HepG2 (cell line): ENCODE measurements at regions not wholly inside any gene's neighbourhood (a gene's known extent, or its start where the extent isn't known, plus 50 kb on each side); places are given as distances from the start of the nearest gene placed in this dataset.
"Not testable (repeated sequence)": the region's sequence is repeated elsewhere in the genome, so short reads cannot be mapped to it uniquely, and the experiment has no call there.

ENCODE experiments used
- ATAC-seq: fragments of 200-7000 bp; cut with Tn5 transposase; 3 replicates; pipeline ENCODE4 v1.9.1; 2020; ENCODE audit warnings: mild to moderate bottlenecking, moderate library complexity
- BruUV-seq: library from RNA; stranded (reverse); fragments of 400-500 nt; replicated peaks from 2 replicates; lab custom pipeline; 2021; lab: Mats Ljungman, UMichigan
- CTCF ChIA-PET: fragments of 300-600 bp; formaldehyde crosslinking; extraction: SDS; loops from one replicate; lab custom pipeline; 2021; ENCODE audit warnings: low total read pairs, inconsistent platforms, low intra/inter-chr PET ratio; lab: Yijun Ruan, JAX
- POLR2A ChIA-PET: fragments of 350-600 bp; sonication (Branson Sonifier 250); formaldehyde crosslinking; loops from one replicate; lab custom pipeline; 2020; ENCODE audit warnings: antibody characterized with exemption, inconsistent platforms; lab: Yijun Ruan, JAX
- DNase-seq: peaks from one replicate; pipeline ENCODE4 v3.0.0-alpha.2; 2015; ENCODE audit warnings: low spot score
- FAIRE-seq: peaks from 3 replicates; lab custom pipeline; 2011; peaks lifted over from hg19 to GRCh38; lab: Jason Lieb, UNC
- H2AFZ ChIP-seq: one replicate; pipeline ENCODE4 v1.6.1; 2011; ENCODE audit warnings: low read length, inconsistent platforms
- H3K27ac ChIP-seq: fragments of 300-600 bp; 3 replicates; pipeline ENCODE4 v1.8.0; 2011; ENCODE audit warnings: mixed run types, mild to moderate bottlenecking, mixed read lengths, low read length, inconsistent platforms; ENCODE audit not compliant: insufficient read depth; ENCODE audit errors: extremely low read length
- H3K27me3 ChIP-seq, 2 experiments: fragments of 200-600 bp in 1 of 2; 2 replicates in 1 of 2; 3 replicates in 1 of 2; pipeline versions ENCODE4 v1.6.0 to v1.8.0; 2011; ENCODE audit warnings: low read length in 2 of 2, mild to moderate bottlenecking in 2 of 2, moderate library complexity in 2 of 2, inconsistent platforms in 1 of 2; ENCODE audit not compliant: insufficient read depth in 2 of 2, control insufficient read depth in 1 of 2
- H3K36me3 ChIP-seq, 2 experiments: fragments of 200-600 bp in 1 of 2; replicated peaks in 1 of 2; 2 replicates in 1 of 2; 3 replicates in 1 of 2; pipeline versions ENCODE4 v1.5.1 to v1.8.0; 2011; ENCODE audit warnings: low read length in 2 of 2, inconsistent platforms in 1 of 2; ENCODE audit not compliant: insufficient read depth in 2 of 2, control insufficient read depth in 1 of 2
- H3K4me1 ChIP-seq: 2 replicates; pipeline ENCODE4 v1.5.1; 2012; ENCODE audit warnings: low read length, inconsistent platforms; ENCODE audit not compliant: insufficient read depth
- H3K4me2 ChIP-seq: 2 replicates; pipeline ENCODE4 v1.6.0; 2011; ENCODE audit warnings: low read depth, low read length, inconsistent platforms
- H3K4me3 ChIP-seq, 3 experiments: fragments of 200-600 bp in 1 of 3; sonication (generic), shearing (Covaris generic) in 1 of 3; replicated peaks in 1 of 3; 2 replicates each; pipeline ENCODE4 v1.5.1; 2011 to 2016; ENCODE audit warnings: low read length in 3 of 3, inconsistent platforms in 2 of 3, low read depth in 2 of 3, mild to moderate bottlenecking in 2 of 3, control low read depth in 1 of 3, mixed read lengths in 1 of 3; ENCODE audit not compliant: insufficient read depth in 1 of 3
- H3K79me2 ChIP-seq: one replicate; pipeline ENCODE4 v1.6.1; 2011; ENCODE audit warnings: low read length, inconsistent platforms; ENCODE audit not compliant: insufficient read depth
- H3K9ac ChIP-seq: 2 replicates; pipeline ENCODE4 v1.6.0; 2011; ENCODE audit warnings: mild to moderate bottlenecking, low read depth, low read length, inconsistent platforms; ENCODE audit not compliant: insufficient read depth
- H3K9me3 ChIP-seq: 2 replicates; pipeline ENCODE4 v1.5.1; 2012; ENCODE audit warnings: mild to moderate bottlenecking, low read length
- H4K20me1 ChIP-seq: 2 replicates; pipeline ENCODE4 v1.6.0; 2011; ENCODE audit warnings: inconsistent platforms, mild to moderate bottlenecking, low read length, moderate library complexity; ENCODE audit not compliant: insufficient read depth
- FOXO1 ChIP-seq: sonication (generic); formaldehyde crosslinking; IDR thresholded peaks from 2 replicates; pipeline ENCODE4 v1.4.0; 2020; ENCODE audit warnings: missing genetic modification reagents
- GATA4 ChIP-seq: sonication (generic); IDR thresholded peaks from 2 replicates; pipeline ENCODE4 v1.6.1; 2016; ENCODE audit warnings: antibody characterized with exemption, low read depth, borderline replicate concordance
- HNF4A ChIP-seq: sonication (generic); formaldehyde crosslinking; IDR thresholded peaks from 2 replicates; pipeline ENCODE4 v1.4.0; 2020; ENCODE audit warnings: missing genetic modification reagents
- TBX3 ChIP-seq: fragments of 450-650 bp; IDR thresholded peaks from 2 replicates; pipeline ENCODE4 v1.6.1; 2017; ENCODE audit warnings: antibody characterized with exemption, mild to moderate bottlenecking, inconsistent platforms, borderline replicate concordance
- WGBS: methylation state at CpG from one replicate; pipeline ENCODE4 v1.1.6; 2017; ENCODE audit warnings: low lambda C conversion rate; 5-methylcytosine and 5-hydroxymethylcytosine counted together
- in situ Hi-C: cut with HindIII; loops from 2 replicates; pipeline ENCODE4 v1.10.0; 2017; ENCODE audit warnings: low pct_unique_long_range_greater_than_20kb; ENCODE audit not compliant: extremely low pct_ligation_motif_present
- intact Hi-C: fragments of 100-400 bp; cut with micrococcal nuclease; formaldehyde crosslinking; loops from one replicate; pipeline ENCODE4 v1.10.0; 2022; ENCODE audit not compliant: unreplicated experiment
- TF ChIP-seq, protein P1 (sequence below): sonication (generic); formaldehyde crosslinking; IDR thresholded peaks from 2 replicates; pipeline ENCODE4 v1.4.0; 2020; ENCODE audit warnings: missing genetic modification reagents

DNA sequence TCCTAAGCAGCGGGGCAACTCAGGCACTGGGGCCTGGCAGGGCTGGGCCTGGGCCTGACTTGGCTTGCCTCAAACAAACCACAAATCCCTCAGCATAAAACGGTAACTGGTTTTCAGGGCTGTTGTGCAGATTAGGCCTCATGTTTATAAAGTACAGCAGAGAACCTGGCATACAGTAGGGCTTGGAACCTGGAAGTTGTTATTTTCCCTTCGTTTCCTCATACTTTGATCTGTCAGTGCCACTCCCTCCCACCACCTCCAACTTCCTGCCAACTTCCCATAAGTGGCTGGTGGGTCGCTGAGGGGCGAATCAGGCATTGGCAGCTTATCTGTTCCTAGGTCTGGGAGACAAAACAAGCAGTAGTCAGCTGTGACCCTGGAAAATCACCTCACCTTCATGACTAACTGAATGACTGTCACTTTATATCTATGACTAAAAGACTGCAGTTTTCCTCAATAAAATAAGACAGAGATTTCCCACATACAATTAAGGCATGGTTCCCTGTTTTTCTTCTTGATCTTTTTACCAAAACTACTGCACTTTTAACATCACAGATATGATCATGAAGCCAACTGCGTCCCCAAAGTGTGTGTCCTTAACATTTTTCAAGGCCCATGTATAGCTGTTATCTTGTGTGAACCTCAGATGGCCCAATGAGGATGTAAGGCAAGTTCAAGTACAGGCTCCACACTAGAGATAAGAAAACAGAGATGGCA, 94.5 kb downstream of the TRIM69 start (continued):
- TF ChIP-seq, protein P1, sequence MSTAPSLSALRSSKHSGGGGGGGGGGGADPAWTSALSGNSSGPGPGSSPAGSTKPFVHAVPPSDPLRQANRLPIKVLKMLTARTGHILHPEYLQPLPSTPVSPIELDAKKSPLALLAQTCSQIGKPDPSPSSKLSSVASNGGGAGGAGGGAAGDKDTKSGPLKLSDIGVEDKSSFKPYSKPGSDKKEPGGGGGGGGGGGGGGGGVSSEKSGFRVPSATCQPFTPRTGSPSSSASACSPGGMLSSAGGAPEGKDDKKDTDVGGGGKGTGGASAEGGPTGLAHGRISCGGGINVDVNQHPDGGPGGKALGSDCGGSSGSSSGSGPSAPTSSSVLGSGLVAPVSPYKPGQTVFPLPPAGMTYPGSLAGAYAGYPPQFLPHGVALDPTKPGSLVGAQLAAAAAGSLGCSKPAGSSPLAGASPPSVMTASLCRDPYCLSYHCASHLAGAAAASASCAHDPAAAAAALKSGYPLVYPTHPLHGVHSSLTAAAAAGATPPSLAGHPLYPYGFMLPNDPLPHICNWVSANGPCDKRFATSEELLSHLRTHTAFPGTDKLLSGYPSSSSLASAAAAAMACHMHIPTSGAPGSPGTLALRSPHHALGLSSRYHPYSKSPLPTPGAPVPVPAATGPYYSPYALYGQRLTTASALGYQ (CRISPR knock-in tag): peak; percentile 24; the same call in 1 of the 2 replicates
- TF ChIP-seq GATA4 (peak; percentile 89; the same call in 1 of the 2 replicates), FOXO1 (CRISPR knock-in tag) (peak; percentile 86), HNF4A (CRISPR knock-in tag) (peak; percentile 41), TBX3 (peak; percentile 89)

DNA sequence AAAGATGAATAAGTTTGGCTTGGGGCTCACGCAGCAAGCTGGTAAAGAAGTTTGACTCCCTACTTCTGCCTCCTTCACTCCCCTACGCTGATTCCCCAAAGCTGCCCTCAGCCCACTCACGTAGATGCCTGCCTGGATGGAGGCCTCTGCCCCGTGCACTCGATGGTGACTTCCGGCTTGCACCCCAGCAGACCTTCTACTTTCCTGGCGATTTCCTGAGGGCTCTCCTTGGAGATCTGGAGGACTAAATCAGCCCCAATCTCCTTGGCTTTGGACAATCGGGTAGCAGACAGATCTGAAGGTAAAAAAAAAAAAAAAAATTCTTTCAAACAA, 95.0 kb downstream of the TRIM69 start:
- peak overlapping the region; percentile 64 for H3K9ac ChIP-seq
- H3K27me3 ChIP-seq, DNase-seq, H3K36me3 ChIP-seq, in situ Hi-C loops, H3K79me2 ChIP-seq, BruUV-seq, ATAC-seq, H3K9me3 ChIP-seq, H3K4me3 ChIP-seq, H2AFZ ChIP-seq, FAIRE-seq, H4K20me1 ChIP-seq, intact Hi-C loops, CTCF ChIA-PET: not testable (repeated sequence)
- peak overlapping the region; percentile 90 for H3K27ac ChIP-seq
- WGBS: 90% methylated on average over 8 of the region's 8 CpGs
- H3K4me1 ChIP-seq: peaks cover 88% of the 10 kb centered on the region
- H3K4me2 ChIP-seq: peak overlapping the region; percentile 53; the same call in 1 of the 2 replicates
- POLR2A ChIA-PET: interaction anchor here (0.6 to 1.1 kb wide), 3 partner anchors 19 to 81 kb away, joined by 3 to 6 read pairs (median 3); no protein-coding TSS in a partner anchor
